Ovary (tissue), 7 donors: ENCODE measurements at regions not wholly inside any gene's neighbourhood (a gene's known extent, or its start where the extent isn't known, plus 50 kb on each side); places are given as distances from the start of the nearest gene placed in this dataset.

Source experiments
- DNase-seq, 5 donors: peaks; one replicate each; pipeline ENCODE4 v3.0.0-alpha.2; 2019 to 2020
- H3K27ac ChIP-seq, 2 donors: fragments of 200-600 bp; one replicate each; pipeline versions ENCODE4 v1.5.1 to v1.8.0; 2019 to 2022
- H3K27me3 ChIP-seq: fragments of 200-600 bp; one replicate; pipeline ENCODE4 v1.8.0; 2022
- H3K36me3 ChIP-seq: fragments of 200-600 bp; sonication (generic); one replicate; pipeline ENCODE4 v1.5.1; 2019
- H3K4me1 ChIP-seq: one replicate; pipeline ENCODE4 v1.8.1; 2013; ENCODE audit warnings: mild to moderate bottlenecking, moderate library complexity; ENCODE audit not compliant: insufficient read depth
- H3K4me3 ChIP-seq: fragments of 200-600 bp; sonication (generic); one replicate; pipeline ENCODE4 v1.5.1; 2017
- H3K9me3 ChIP-seq, 2 donors: fragments of 200-600 bp in 1 of 2; sonication (generic) in 1 of 2; one replicate each; pipeline versions ENCODE4 v1.5.1 to v1.8.1; 2013 to 2019; ENCODE audit warnings: mild to moderate bottlenecking in 1 of 2, moderate library complexity in 1 of 2
- CTCF ChIP-seq, 3 donors: fragments of 450-650 bp in 2 of 3; fragments of 200-600 bp in 1 of 3; IDR thresholded peaks; one replicate each; pipeline versions ENCODE4 v1.5.1 to v1.8.0; 2016 to 2022; ENCODE audit warnings: antibody characterized with exemption in 3 of 3, mild to moderate bottlenecking in 1 of 3
- EP300 ChIP-seq: sonication (generic); formaldehyde crosslinking; IDR thresholded peaks from one replicate; pipeline ENCODE4 v1.6.1; 2017; ENCODE audit warnings: antibody characterized with exemption
- POLR2A ChIP-seq: fragments of 450-650 bp; IDR thresholded peaks from one replicate; pipeline ENCODE4 v1.6.1; 2017; ENCODE audit warnings: antibody characterized with exemption, mild to moderate bottlenecking, moderate library complexity
- WGBS, 3 donors: extraction: QIAGEN DNeasy Blood & Tissue Kit in 1 of 3; methylation state at CpG; one replicate each; pipeline versions ENCODE4 v1.1.5 to v1.1.7; 2013 to 2017; 5-methylcytosine and 5-hydroxymethylcytosine counted together
- intact Hi-C, 4 donors: fragments of 100-400 bp; cut with DNase I; formaldehyde crosslinking; loops; one replicate each; pipeline versions ENCODE4 v1.11.0 to v1.15.1; 2022 to 2023
- donor health status: DM: no; HTN: no; CAD: no; lungs with moderate emphysema.
- donor health status: DM: no; HTN: no; CAD: no.
- donor health status: Bipolar disorder and iron deficiency.
- donor health status: DM: no; HTN: no; CAD: no.
- donor health status: DM: yes; HTN: yes; CAD: no.

DNA sequence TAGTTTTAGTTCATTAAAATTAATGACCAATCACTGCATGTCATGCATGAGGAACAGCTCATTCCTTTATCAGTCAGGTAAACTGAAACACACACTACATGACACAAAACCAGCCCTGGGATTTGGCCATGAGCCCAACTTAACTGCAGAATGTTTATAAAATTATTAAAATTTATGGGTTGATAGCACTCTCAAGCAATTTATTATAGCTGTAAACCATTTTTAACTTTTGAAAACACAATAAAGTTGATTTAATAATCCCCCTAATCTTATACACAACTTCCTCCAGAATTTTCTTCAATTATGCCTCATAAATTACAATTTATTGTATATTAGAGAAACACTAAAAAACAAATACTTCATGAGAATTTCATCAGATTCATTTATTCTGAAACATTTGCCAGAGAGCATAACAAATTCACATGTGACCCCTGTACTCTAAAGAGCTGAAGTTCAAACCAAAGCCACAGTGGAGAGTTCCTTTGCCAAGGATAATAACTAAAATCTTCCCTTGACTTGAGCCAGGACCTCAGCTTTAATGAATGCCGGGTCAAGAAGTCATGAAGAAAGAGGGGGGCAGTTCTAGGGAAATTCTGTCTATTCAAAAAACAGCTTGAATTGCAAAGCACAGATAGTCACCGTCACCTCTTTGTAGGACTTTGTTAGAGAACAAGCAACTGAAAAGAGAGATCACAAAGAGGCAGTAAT is 763.7 kb upstream of the GRAMD2B start:
- H3K4me3 ChIP-seq: no peak overlapping the region
- no peak for DNase-seq
- H3K9me3 ChIP-seq: no peaks in the 10 kb centered on the region
- intact Hi-C loops: no loop called here
- TF ChIP-seq CTCF (IDR thresholded peaks at IDR 0.05) (no peak), POLR2A (no peak), EP300 (no peak)
- H3K27ac ChIP-seq: no peak overlapping the region
- H3K27me3 ChIP-seq: no peaks in the 10 kb centered on the region
- H3K36me3 ChIP-seq: no peaks in the 10 kb centered on the region
- H3K4me1 ChIP-seq: peaks cover 3% of the 10 kb centered on the region
- 4 to 12% (median 7%) methylated on average over 2 of the region's 2 CpGs for WGBS, 3 donors

GRCh38 chr5:125660231-125660895 is 762.8 kb upstream of the GRAMD2B start:
- no peaks in the 10 kb centered on the region for H3K27me3 ChIP-seq
- H3K4me1 ChIP-seq: peaks cover 3% of the 10 kb centered on the region
- no peaks in the 10 kb centered on the region for H3K36me3 ChIP-seq
- H3K9me3 ChIP-seq: no peaks in the 10 kb centered on the region
- no peak for DNase-seq
- no peak for TF ChIP-seq POLR2A
- no peak for TF ChIP-seq EP300
- TF ChIP-seq CTCF (IDR thresholded peaks at IDR 0.05): no peak
- H3K27ac ChIP-seq: no peak overlapping the region
- no peak overlapping the region for H3K4me3 ChIP-seq
- intact Hi-C loops: no loop called here
- 88 to 98% (median 91%) methylated on average over 1 of the region's 1 CpG for WGBS, 3 donors

- 88 to 100% (median 99%) methylated on average over 1 of the region's 1 CpG for WGBS, 3 donors
- intact Hi-C loops: no loop called here
- no peak overlapping the region for H3K4me3 ChIP-seq
- peaks cover 3% of the 10 kb centered on the region for H3K4me1 ChIP-seq
- DNase-seq: no peak
- H3K9me3 ChIP-seq: no peaks in the 10 kb centered on the region
- no peak overlapping the region for H3K27ac ChIP-seq
- no peaks in the 10 kb centered on the region for H3K27me3 ChIP-seq
- H3K36me3 ChIP-seq: no peaks in the 10 kb centered on the region
- TF ChIP-seq EP300 (no peak), POLR2A (no peak), CTCF (IDR thresholded peaks at IDR 0.05) (no peak)
Measured at GRCh38 chr5:125661584-125661983, 761.6 kb upstream of the GRAMD2B start.

DNA sequence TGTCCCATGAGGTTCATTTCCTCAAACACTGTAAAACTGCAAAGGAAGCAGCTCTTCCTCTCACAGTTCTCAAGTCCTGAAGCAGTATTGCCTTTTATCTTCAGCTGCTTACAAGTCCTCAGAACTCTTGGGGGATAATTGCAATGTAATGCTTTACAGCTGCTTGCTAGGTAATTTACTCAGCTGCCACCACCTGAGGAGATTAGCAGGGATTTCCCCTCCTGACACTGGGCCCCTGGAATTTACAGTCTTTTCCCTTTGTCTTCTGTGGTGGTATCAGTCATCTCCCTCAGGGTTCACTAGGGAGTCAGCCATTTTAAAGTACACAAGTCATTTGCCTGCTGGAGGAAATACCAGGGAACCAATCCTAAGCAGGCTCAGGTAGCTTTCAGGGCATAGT is 754.3 kb upstream of the GRAMD2B start:
- H3K9me3 ChIP-seq: no peaks in the 10 kb centered on the region
- H3K4me1 ChIP-seq: no peaks in the 10 kb centered on the region
- H3K27ac ChIP-seq: no peak overlapping the region
- TF ChIP-seq CTCF (IDR thresholded peaks at IDR 0.05) (no peak), EP300 (no peak), POLR2A (no peak)
- H3K27me3 ChIP-seq: no peaks in the 10 kb centered on the region
- no peak overlapping the region for H3K4me3 ChIP-seq
- H3K36me3 ChIP-seq: no peaks in the 10 kb centered on the region
- DNase-seq: no peak
- intact Hi-C loops: no loop called here
